HFFc6 (cell line): ENCODE measurements at regions not wholly inside any gene's neighbourhood (a gene's known extent, or its start where the extent isn't known, plus 50 kb on each side); places are given as distances from the start of the nearest gene placed in this dataset.
"Not testable (repeated sequence)": the region's sequence is repeated elsewhere in the genome, so short reads cannot be mapped to it uniquely, and the experiment has no call there.

Experiments used
- DNase-seq: peaks from one replicate; pipeline ENCODE4 v3.0.0-alpha.2; 2018
- H3K27ac Mint-ChIP-seq: 2 replicates; pipeline ENCODE4 v1.8.0; 2020; ENCODE audit warnings: mild to moderate bottlenecking, mixed read lengths
- H3K27me3 Mint-ChIP-seq: 2 replicates; pipeline ENCODE4 v1.8.0; 2021; ENCODE audit warnings: mild to moderate bottlenecking, moderate library complexity, mixed read lengths; ENCODE audit not compliant: insufficient read depth
- H3K36me3 Mint-ChIP-seq: 2 replicates; pipeline ENCODE4 v1.8.0; 2021; ENCODE audit warnings: low read depth, mixed read lengths
- H3K4me1 Mint-ChIP-seq: 2 replicates; pipeline ENCODE4 v1.8.0; 2020; ENCODE audit warnings: low read depth, mixed read lengths
- H3K4me3 Mint-ChIP-seq: 2 replicates; pipeline ENCODE4 v1.8.0; 2020; ENCODE audit warnings: mild to moderate bottlenecking, moderate library complexity, mixed read lengths
- H3K9me3 Mint-ChIP-seq: 2 replicates; pipeline ENCODE4 v1.8.0; 2020; ENCODE audit warnings: mild to moderate bottlenecking, mixed read lengths
- TF ChIP-seq, protein P1 (sequence below): fragments of 200-600 bp; sonication (generic); IDR thresholded peaks from 2 replicates; pipeline ENCODE4 v1.5.0; 2021; ENCODE audit warnings: antibody characterized with exemption, mild to moderate bottlenecking

DNA sequence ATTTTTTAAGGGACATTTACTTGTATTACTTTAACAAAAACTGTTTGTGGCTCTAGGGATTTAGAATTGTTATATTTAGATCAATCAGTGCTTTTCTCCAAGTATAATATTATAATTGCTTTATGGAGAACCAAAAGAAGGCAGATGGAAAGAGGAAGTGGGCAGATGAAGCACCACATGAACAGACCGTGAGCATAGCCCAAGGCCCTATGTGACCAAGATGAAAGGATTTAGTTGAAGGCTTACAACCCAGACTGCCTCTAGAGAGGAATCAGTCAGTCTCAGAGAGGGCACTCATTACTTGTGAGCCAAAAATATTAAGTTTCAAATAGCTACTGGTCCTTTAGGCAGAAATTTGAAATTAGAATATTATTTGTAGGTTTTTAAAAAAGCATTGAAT lies 102.3 kb upstream of the IMPG1 start:
- Mint-ChIP-seq H3K4me3 (no peak overlapping the region), H3K9me3 (peaks cover 16% of the 10 kb centered on the region), H3K36me3 (no peaks in the 10 kb centered on the region), H3K27ac (no peak overlapping the region), H3K27me3 (no peaks in the 10 kb centered on the region; the same call in 1 of the 2 replicates), H3K4me1 (no peaks in the 10 kb centered on the region)
- TF ChIP-seq, protein P1, sequence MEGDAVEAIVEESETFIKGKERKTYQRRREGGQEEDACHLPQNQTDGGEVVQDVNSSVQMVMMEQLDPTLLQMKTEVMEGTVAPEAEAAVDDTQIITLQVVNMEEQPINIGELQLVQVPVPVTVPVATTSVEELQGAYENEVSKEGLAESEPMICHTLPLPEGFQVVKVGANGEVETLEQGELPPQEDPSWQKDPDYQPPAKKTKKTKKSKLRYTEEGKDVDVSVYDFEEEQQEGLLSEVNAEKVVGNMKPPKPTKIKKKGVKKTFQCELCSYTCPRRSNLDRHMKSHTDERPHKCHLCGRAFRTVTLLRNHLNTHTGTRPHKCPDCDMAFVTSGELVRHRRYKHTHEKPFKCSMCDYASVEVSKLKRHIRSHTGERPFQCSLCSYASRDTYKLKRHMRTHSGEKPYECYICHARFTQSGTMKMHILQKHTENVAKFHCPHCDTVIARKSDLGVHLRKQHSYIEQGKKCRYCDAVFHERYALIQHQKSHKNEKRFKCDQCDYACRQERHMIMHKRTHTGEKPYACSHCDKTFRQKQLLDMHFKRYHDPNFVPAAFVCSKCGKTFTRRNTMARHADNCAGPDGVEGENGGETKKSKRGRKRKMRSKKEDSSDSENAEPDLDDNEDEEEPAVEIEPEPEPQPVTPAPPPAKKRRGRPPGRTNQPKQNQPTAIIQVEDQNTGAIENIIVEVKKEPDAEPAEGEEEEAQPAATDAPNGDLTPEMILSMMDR: no peak
- DNase-seq: no peak

DNA sequence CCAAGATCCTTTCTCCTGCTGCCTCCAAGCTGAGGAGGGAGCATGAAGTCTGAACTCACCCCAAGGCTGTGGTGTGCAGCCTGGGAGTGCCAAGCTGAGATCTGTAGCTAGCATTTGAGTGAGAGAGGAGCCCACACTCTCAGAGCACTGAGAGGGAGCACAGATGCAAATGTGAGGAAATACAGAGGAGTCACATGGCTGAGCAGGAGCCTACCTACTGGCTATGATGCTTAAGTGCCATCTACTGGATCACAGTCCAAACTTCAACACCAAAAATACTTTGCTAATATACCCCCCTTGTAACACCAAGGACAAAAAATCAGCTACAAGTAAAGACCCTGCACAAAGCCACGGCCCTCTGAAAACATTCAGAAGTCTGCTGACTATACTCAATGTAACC lies 94.4 kb upstream of the IMPG1 start:
- Mint-ChIP-seq H3K27me3 (no peaks in the 10 kb centered on the region), H3K4me1 (no peaks in the 10 kb centered on the region), H3K4me3 (no peak overlapping the region)

GRCh38 chr6:76166297-76166696 lies 93.8 kb upstream of the IMPG1 start:
- no peak overlapping the region for H3K4me3 Mint-ChIP-seq
- no peak overlapping the region for H3K27ac Mint-ChIP-seq
- TF ChIP-seq, protein P1: no peak
- peaks cover 41% of the 10 kb centered on the region for H3K9me3 Mint-ChIP-seq
- H3K27me3 Mint-ChIP-seq: no peaks in the 10 kb centered on the region
- no peaks in the 10 kb centered on the region for H3K36me3 Mint-ChIP-seq
- no peak for DNase-seq
- H3K4me1 Mint-ChIP-seq: no peaks in the 10 kb centered on the region

More for the DNA sequence above, 94.4 kb upstream of the IMPG1 start:
- no peak for DNase-seq
- TF ChIP-seq, protein P1: no peak
- Mint-ChIP-seq H3K36me3 (no peaks in the 10 kb centered on the region), H3K27ac (no peak overlapping the region), H3K9me3 (peaks cover 41% of the 10 kb centered on the region)

DNA sequence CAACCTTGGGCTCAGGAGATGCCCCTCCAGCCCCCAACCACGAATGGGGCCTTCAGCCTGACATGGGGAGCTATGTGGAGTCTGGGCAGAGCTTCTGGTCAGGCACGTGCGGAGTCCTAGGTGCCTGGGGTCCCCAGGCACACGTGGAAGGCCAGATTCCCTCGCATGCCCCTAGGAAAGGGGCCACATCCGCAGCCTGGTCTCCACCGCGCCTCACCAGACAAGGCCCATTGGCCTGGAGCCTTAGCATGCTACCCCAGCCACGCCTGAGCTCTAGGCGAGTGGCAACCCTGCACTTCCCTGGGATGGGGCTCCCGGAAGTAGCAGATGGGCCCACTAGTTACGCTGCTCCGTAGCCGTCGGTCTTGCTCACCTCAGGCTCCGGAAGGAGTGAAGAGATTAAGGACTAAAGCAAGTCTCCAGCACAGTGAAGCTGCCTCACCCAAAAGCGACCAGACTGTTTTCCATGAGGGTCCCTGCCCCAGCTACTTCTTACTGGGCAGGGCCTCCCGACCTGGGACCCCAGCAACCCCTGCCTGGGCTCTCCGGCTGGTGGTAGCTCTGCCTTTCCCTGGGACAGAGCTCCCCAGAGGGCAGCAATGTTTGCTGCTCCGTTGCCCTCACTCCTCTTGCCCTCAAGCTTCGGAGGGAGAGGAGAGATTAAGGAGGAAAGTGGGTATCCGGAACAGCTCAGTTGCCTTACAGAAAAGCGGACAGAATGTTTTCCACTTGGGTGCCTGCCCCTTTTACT lies 93.2 kb upstream of the IMPG1 start:
- no peaks in the 10 kb centered on the region for H3K27me3 Mint-ChIP-seq
- H3K9me3 Mint-ChIP-seq: peaks cover 41% of the 10 kb centered on the region
- DNase-seq: no peak
- TF ChIP-seq, protein P1: no peak
- no peak overlapping the region for H3K27ac Mint-ChIP-seq
- no peaks in the 10 kb centered on the region for H3K36me3 Mint-ChIP-seq
- H3K4me3 Mint-ChIP-seq: no peak overlapping the region
- H3K4me1 Mint-ChIP-seq: no peaks in the 10 kb centered on the region

DNA sequence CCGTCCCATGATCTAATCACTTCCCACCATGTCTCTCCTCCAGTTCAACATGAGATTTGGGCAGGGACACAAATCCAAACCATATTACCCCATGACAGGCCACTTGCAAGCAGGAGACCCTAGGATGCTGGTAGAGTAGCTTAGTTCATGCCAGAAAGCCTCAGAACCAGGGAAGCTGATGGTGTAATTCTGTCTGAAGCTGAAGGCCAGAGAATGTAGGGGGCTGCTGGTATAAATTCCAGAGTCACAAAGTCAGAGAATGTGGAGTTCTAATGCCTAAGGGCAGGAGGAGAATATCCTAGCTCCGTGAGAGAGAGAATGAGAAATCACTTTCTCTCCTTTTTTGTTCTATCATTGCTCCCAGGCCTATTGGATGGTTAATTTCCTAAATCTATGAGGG lies 90.3 kb upstream of the IMPG1 start:
- Mint-ChIP-seq H3K36me3 (peaks cover 9% of the 10 kb centered on the region; the same call in 1 of the 2 replicates), H3K9me3 (peaks cover 58% of the 10 kb centered on the region), H3K27ac (no peak overlapping the region), H3K27me3 (no peaks in the 10 kb centered on the region; the same call in 1 of the 2 replicates), H3K4me3 (no peak overlapping the region), H3K4me1 (no peaks in the 10 kb centered on the region)
- no peak for DNase-seq
- TF ChIP-seq, protein P1: no peak

DNA sequence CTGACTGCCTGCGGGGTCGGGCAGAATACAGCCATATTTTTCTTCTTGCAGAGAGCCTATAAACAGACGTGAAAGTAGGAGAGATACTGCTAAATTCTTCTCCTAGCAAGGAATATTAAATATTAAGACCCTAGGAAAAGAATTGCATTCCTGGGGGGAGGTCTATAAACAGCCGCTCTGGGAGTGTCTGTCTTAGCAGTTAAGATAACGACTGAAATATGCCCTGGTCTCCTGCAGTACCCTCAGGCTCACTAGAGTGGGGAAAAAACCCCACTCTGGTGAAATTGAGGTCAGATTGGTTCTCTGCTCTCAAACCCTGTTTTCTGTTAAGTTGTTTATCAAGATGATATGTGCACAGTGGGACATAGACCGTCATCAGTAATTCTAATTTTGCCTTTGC lies 85.3 kb upstream of the IMPG1 start:
- H3K4me1 Mint-ChIP-seq, DNase-seq, H3K27me3 Mint-ChIP-seq, H3K36me3 Mint-ChIP-seq, H3K27ac Mint-ChIP-seq, H3K4me3 Mint-ChIP-seq: not testable (repeated sequence)
- H3K9me3 Mint-ChIP-seq: peaks cover 36% of the 10 kb centered on the region
